K562 (cell line): ENCODE measurements at regions not wholly inside any gene's neighbourhood (a gene's known extent, or its start where the extent isn't known, plus 50 kb on each side); places are given as distances from the start of the nearest gene placed in this dataset.

Experiments used
- CREB3L1 ChIP-seq: fragments of 450-650 bp; IDR thresholded peaks from 2 replicates; pipeline ENCODE4 v1.6.1; 2014; ENCODE audit warnings: low read depth, mild to moderate bottlenecking, moderate library complexity, borderline replicate concordance
- CREB5 ChIP-seq: fragments of 250-450 bp; sonication (Bioruptor Pico); IDR thresholded peaks from 2 replicates; pipeline ENCODE4 v1.5.0; 2020; ENCODE audit warnings: mild to moderate bottlenecking
- CSDE1 ChIP-seq, 2 experiments: fragments of 450-650 bp; IDR thresholded peaks; 2 replicates each; pipeline ENCODE4 v1.6.1; 2016; ENCODE audit warnings: mild to moderate bottlenecking in 1 of 2
- DNMT1 ChIP-seq: fragments of 450-650 bp; IDR thresholded peaks from 2 replicates; pipeline ENCODE4 v1.6.1; 2016; ENCODE audit warnings: antibody characterized with exemption, mild to moderate bottlenecking
- KAT2B ChIP-seq: IDR thresholded peaks from one replicate; pipeline ENCODE4 v1.6.1; 2012; ENCODE audit warnings: low read depth, mild to moderate bottlenecking, control low read depth, inconsistent platforms, low read length, moderate library complexity
- RHOXF2B ChIP-seq: fragments of 250-450 bp; sonication (Bioruptor Pico); conservative IDR thresholded peaks from 2 replicates; pipeline ENCODE4 v1.5.1; 2021
- TEAD4 ChIP-seq, 2 experiments: sonication (generic) in 1 of 2; formaldehyde crosslinking in 1 of 2; IDR thresholded peaks; 2 replicates each; pipeline versions ENCODE4 v1.6.1 to v1.8.0; 2012 to 2022; ENCODE audit warnings: borderline replicate concordance in 1 of 2, inconsistent platforms in 1 of 2, low read length in 1 of 2, mild to moderate bottlenecking in 1 of 2, missing genetic modification reagents in 1 of 2
- ZNF274 ChIP-seq: IDR thresholded peaks from 2 replicates; pipeline ENCODE4 v1.6.1; 2011; ENCODE audit warnings: low read depth, mild to moderate bottlenecking, low read length, moderate library complexity, borderline replicate concordance

GRCh38 chr15:39313881-39314280, 267.0 kb upstream of the THBS1 start:
- TF ChIP-seq CREB5: no peak
- no peak for TF ChIP-seq KAT2B
- no peak for TF ChIP-seq CREB3L1
- TF ChIP-seq DNMT1: no peak
- TF ChIP-seq RHOXF2B (CRISPR knock-in tag): no peak
- no peak for TF ChIP-seq TEAD4 (IDR thresholded peaks at IDR 0.05; ENCODE audit: low read length)
- no peak for TF ChIP-seq TEAD4 (CRISPR knock-in tag; IDR thresholded peaks at IDR 0.05; ENCODE audit: borderline replicate concordance)
- no peak for TF ChIP-seq ZNF274
- no peak for TF ChIP-seq CSDE1 (IDR thresholded peaks at IDR 0.05)
